ENCODE measurements at regions not wholly inside any gene's neighbourhood (a gene's known extent, or its start where the extent isn't known, plus 50 kb on each side); places are given as distances from the start of the nearest gene placed in this dataset.

DNA sequence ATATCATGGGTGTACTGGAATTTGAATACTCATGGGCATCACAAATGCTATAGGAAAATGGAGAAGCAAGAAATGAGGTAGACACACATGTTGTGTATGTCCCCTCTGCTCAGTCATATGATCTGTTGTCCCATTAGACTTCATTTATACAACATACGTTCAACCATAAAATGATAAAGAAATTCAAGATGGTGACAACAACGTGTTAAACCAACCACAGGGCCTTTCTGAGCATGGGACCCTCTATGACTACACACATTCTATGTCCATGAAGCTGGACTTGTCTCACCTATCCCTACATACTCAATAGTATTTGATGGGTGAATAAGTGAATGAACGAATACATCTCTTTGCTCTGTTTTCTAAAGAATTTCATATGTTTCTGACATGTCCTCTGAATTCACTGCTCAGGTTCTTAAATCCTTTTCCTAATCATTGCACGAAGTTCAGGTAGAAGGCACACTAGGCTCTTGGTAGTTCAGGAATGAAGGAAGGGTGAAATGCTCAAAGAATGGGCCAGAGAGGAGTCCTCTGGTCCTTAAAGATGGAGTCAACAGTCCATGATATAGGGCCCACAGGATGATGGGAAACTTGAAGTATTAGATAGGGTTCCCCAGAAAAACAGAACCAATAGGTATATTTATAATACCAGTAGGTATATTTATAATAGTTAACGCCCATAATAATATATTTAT is 105.7 kb upstream of the PPM1H start:
- TF ChIP-seq, protein P1, sequence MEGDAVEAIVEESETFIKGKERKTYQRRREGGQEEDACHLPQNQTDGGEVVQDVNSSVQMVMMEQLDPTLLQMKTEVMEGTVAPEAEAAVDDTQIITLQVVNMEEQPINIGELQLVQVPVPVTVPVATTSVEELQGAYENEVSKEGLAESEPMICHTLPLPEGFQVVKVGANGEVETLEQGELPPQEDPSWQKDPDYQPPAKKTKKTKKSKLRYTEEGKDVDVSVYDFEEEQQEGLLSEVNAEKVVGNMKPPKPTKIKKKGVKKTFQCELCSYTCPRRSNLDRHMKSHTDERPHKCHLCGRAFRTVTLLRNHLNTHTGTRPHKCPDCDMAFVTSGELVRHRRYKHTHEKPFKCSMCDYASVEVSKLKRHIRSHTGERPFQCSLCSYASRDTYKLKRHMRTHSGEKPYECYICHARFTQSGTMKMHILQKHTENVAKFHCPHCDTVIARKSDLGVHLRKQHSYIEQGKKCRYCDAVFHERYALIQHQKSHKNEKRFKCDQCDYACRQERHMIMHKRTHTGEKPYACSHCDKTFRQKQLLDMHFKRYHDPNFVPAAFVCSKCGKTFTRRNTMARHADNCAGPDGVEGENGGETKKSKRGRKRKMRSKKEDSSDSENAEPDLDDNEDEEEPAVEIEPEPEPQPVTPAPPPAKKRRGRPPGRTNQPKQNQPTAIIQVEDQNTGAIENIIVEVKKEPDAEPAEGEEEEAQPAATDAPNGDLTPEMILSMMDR (conservative IDR thresholded peaks at IDR 0.05; ENCODE audit: low read depth, low read length): no peak
- no peak for TF ChIP-seq EZH2 (IDR thresholded peaks at IDR 0.05; ENCODE audit: low read length, unreplicated experiment)
- TF ChIP-seq EZH2phosphoT487 (IDR thresholded peaks at IDR 0.05; ENCODE audit: borderline replicate concordance, low read length): no peak

All from PC-3 (cell line).